Heart left ventricle (tissue), 13 donors: ENCODE measurements at regions not wholly inside any gene's neighbourhood (a gene's known extent, or its start where the extent isn't known, plus 50 kb on each side); places are given as distances from the start of the nearest gene placed in this dataset.

ENCODE experiments used
- POLR2A ChIP-seq, 2 donors: fragments of 450-650 bp; IDR thresholded peaks; one replicate each; pipeline ENCODE4 v1.6.1; 2017; ENCODE audit warnings: antibody characterized with exemption in 2 of 2, mild to moderate bottlenecking in 2 of 2, moderate library complexity in 2 of 2
- TF ChIP-seq, protein P1 (sequence below), 12 donors: fragments of 200-600 bp; sonication (generic) in 4 of 12; IDR thresholded peaks; one replicate each; pipeline versions ENCODE4 v1.5.0 to v1.8.0; 2018 to 2022; ENCODE audit warnings: antibody characterized with exemption in 12 of 12, mild to moderate bottlenecking in 5 of 12
- donor health status: ischemic (EF 13 %, LVEDD 7.1; RV severe dilation, severe dysfunction).
- donor health status: DM: no; HTN: yes; CAD: no.
- donor health status: DM: no; HTN: no; CAD: no.
- donor health status: ischemic (EF 25% LVEDD 6.9; RV normal size, moderate dysfunction).
- donor health status: ischemic (EF 25% LVEDD 5.7; RV mildly dilated, moderate dysfunction).
- donor health status: ischemic (EF 35%, LVEDD 5.7; RV mildly dilated, moderate dysfunction).
- donor health status: nonischemic (EF 11% LVEDD 7.7; RV severe dilation, severe dysfunction).
- donor health status: DM: yes; HTN: yes; CAD: no.
- donor health status: PGD.
- donor health status: ischemic (EF 29% LVEDD 5.4; RV normal size, mild dysfunction).
- donor health status: nonischemic (EF 23%, LVEDD 6.1; RV moderate dilation, normal function).

DNA sequence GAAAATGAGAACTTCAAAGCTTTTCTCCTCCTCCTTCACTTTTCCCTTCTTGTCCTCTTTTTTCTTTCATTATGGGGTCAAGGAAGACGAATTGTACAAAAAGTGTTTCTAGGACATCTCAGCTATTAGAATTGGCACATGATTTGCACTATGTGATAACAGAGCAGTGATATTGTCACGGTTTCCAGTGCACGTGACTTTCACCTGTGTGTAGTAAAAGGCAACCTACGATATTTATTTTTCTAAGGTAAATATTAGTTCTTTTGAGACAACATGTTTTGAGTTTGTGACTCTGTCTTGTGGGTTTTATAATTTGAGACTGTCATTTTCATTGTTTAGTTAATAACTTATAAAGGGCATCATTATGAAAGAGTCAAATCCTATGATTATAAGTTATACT lies 213.1 kb downstream of the PSAT1 start:
- TF ChIP-seq, protein P1, sequence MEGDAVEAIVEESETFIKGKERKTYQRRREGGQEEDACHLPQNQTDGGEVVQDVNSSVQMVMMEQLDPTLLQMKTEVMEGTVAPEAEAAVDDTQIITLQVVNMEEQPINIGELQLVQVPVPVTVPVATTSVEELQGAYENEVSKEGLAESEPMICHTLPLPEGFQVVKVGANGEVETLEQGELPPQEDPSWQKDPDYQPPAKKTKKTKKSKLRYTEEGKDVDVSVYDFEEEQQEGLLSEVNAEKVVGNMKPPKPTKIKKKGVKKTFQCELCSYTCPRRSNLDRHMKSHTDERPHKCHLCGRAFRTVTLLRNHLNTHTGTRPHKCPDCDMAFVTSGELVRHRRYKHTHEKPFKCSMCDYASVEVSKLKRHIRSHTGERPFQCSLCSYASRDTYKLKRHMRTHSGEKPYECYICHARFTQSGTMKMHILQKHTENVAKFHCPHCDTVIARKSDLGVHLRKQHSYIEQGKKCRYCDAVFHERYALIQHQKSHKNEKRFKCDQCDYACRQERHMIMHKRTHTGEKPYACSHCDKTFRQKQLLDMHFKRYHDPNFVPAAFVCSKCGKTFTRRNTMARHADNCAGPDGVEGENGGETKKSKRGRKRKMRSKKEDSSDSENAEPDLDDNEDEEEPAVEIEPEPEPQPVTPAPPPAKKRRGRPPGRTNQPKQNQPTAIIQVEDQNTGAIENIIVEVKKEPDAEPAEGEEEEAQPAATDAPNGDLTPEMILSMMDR (IDR thresholded peaks at IDR 0.05): no peak
- TF ChIP-seq POLR2A (IDR thresholded peaks at IDR 0.05): no peak
